ENCODE measurements at regions not wholly inside any gene's neighbourhood (a gene's known extent, or its start where the extent isn't known, plus 50 kb on each side); places are given as distances from the start of the nearest gene placed in this dataset.

- DNase-seq (ENCODE audit: low read depth in 3 of 3, low spot score in 2 of 3): no peak
Measured at GRCh38 chr5:2009986-2010914, 127.5 kb upstream of the IRX4 start.

- no peak for DNase-seq (ENCODE audit: low read depth in 3 of 3, low spot score in 2 of 3)
Measured at GRCh38 chr5:2008851-2009629, 126.3 kb upstream of the IRX4 start.

GRCh38 chr5:2007878-2008501 lies 125.3 kb upstream of the IRX4 start:
- DNase-seq (ENCODE audit: low read depth in 3 of 3, low spot score in 2 of 3): no peak

GRCh38 chr5:2007496-2007877 lies 124.8 kb upstream of the IRX4 start:
- DNase-seq (ENCODE audit: low read depth in 3 of 3, low spot score in 2 of 3): no peak

- no peak for DNase-seq (ENCODE audit: low read depth in 3 of 3, low spot score in 2 of 3)
Measured at GRCh38 chr5:2006971-2007291, 124.2 kb upstream of the IRX4 start.

GRCh38 chr5:2006193-2006970 lies 123.7 kb upstream of the IRX4 start:
- DNase-seq (ENCODE audit: low read depth in 3 of 3, low spot score in 2 of 3): no peak

GRCh38 chr5:2005101-2006041 lies 122.6 kb upstream of the IRX4 start:
- DNase-seq (ENCODE audit: low read depth in 3 of 3, low spot score in 2 of 3): no peak

GRCh38 chr5:2003690-2004365 lies 121.1 kb upstream of the IRX4 start:
- DNase-seq (ENCODE audit: low read depth in 3 of 3, low spot score in 2 of 3): no peak

- no peak for DNase-seq (ENCODE audit: low read depth in 3 of 3, low spot score in 2 of 3)
Measured at GRCh38 chr5:2003206-2003605, 120.5 kb upstream of the IRX4 start.

- no peak for DNase-seq (ENCODE audit: low read depth in 3 of 3, low spot score in 2 of 3)
Measured at GRCh38 chr5:2001300-2001699, 118.6 kb upstream of the IRX4 start.

GRCh38 chr5:2000591-2000990 lies 117.9 kb upstream of the IRX4 start:
- no peak for DNase-seq (ENCODE audit: low read depth in 3 of 3, low spot score in 2 of 3)

- no peak for DNase-seq (ENCODE audit: low read depth in 3 of 3, low spot score in 2 of 3)
Measured at GRCh38 chr5:1999794-2000193, 117.1 kb upstream of the IRX4 start.

GRCh38 chr5:1998716-1999317 lies 116.1 kb upstream of the IRX4 start:
- DNase-seq (ENCODE audit: low read depth in 3 of 3, low spot score in 2 of 3): no peak

- no peak for DNase-seq (ENCODE audit: low read depth in 3 of 3, low spot score in 2 of 3)
Measured at GRCh38 chr5:1998348-1998669, 115.6 kb upstream of the IRX4 start.

GRCh38 chr5:1997640-1998347 lies 115.1 kb upstream of the IRX4 start:
- DNase-seq (ENCODE audit: low read depth in 3 of 3, low spot score in 2 of 3): no peak

- no peak for DNase-seq (ENCODE audit: low read depth in 3 of 3, low spot score in 2 of 3)
Measured at GRCh38 chr5:1995491-1995890, 112.8 kb upstream of the IRX4 start.

GRCh38 chr5:1987471-1987870 lies 104.7 kb upstream of the IRX4 start:
- DNase-seq (ENCODE audit: low read depth in 3 of 3, low spot score in 2 of 3): no peak

GRCh38 chr5:1985781-1986180 lies 103.1 kb upstream of the IRX4 start:
- DNase-seq (ENCODE audit: low read depth in 3 of 3, low spot score in 2 of 3): no peak
